HG03103 (cell line): ENCODE measurements at regions not wholly inside any gene's neighbourhood (a gene's known extent, or its start where the extent isn't known, plus 50 kb on each side); places are given as distances from the start of the nearest gene placed in this dataset.
A peak's percentile ranks its signal among the peaks of the same experiment; 100 is the strongest.

Experiments
- ATAC-seq: cut with Tn5 transposase; IDR thresholded peaks from one replicate; pipeline ENCODE4 v1.9.1; 2021; ENCODE audit warnings: low read depth; ENCODE audit not compliant: unreplicated experiment

- ATAC-seq = no peak
Measured at GRCh38 chr9:82208741-82209450, 220.3 kb downstream of the SPATA31D1 start.

GRCh38 chr9:82209797-82210470 lies 221.4 kb downstream of the SPATA31D1 start:
- peak; percentile 64 for ATAC-seq

- no peak for ATAC-seq
Measured at GRCh38 chr9:82212885-82213284, 224.3 kb downstream of the SPATA31D1 start.

GRCh38 chr9:82216435-82216834 lies 227.9 kb downstream of the SPATA31D1 start:
- ATAC-seq = no peak

- no peak for ATAC-seq
Measured at GRCh38 chr9:82223442-82223841, 234.9 kb downstream of the SPATA31D1 start.

- no peak for ATAC-seq
Measured at GRCh38 chr9:82231411-82231810, 242.8 kb downstream of the SPATA31D1 start.

- ATAC-seq = no peak
Measured at GRCh38 chr9:82234160-82234943, 245.8 kb downstream of the SPATA31D1 start.

GRCh38 chr9:82242285-82242963 lies 253.9 kb downstream of the SPATA31D1 start:
- no peak for ATAC-seq

- no peak for ATAC-seq
Measured at GRCh38 chr9:82247318-82247717, 258.7 kb downstream of the SPATA31D1 start.

GRCh38 chr9:82252116-82252515 lies 263.5 kb downstream of the SPATA31D1 start:
- ATAC-seq = no peak

GRCh38 chr9:82254646-82255367 lies 266.2 kb downstream of the SPATA31D1 start:
- ATAC-seq = no peak

- no peak for ATAC-seq
Measured at GRCh38 chr9:82255481-82256176, 267.1 kb downstream of the SPATA31D1 start.

GRCh38 chr9:82260691-82261090 lies 272.1 kb downstream of the SPATA31D1 start:
- no peak for ATAC-seq

GRCh38 chr9:82263619-82264018 lies 275.0 kb downstream of the SPATA31D1 start:
- no peak for ATAC-seq

GRCh38 chr9:82271106-82271561 lies 282.6 kb downstream of the SPATA31D1 start:
- no peak for ATAC-seq

- ATAC-seq = no peak
Measured at GRCh38 chr9:82273121-82273520, 284.5 kb downstream of the SPATA31D1 start.

- ATAC-seq = no peak
Measured at GRCh38 chr9:82275258-82275927, 286.8 kb downstream of the SPATA31D1 start.

GRCh38 chr9:82281066-82281465 lies 292.5 kb downstream of the SPATA31D1 start:
- ATAC-seq = no peak

- ATAC-seq = no peak
Measured at GRCh38 chr9:82284758-82285157, 296.2 kb downstream of the SPATA31D1 start.
